Lung (tissue), 11 donors: ENCODE measurements at regions not wholly inside any gene's neighbourhood (a gene's known extent, or its start where the extent isn't known, plus 50 kb on each side); places are given as distances from the start of the nearest gene placed in this dataset.

ENCODE experiments used
- ATAC-seq: fragments of 200-7000 bp; cut with Tn5 transposase; one replicate; pipeline ENCODE4 v1.9.1; 2020; ENCODE audit warnings: moderate number of reproducible peaks; ENCODE audit not compliant: insufficient read depth, low FRiP score
- DNase-seq, 3 donors: peaks; one replicate each; pipeline ENCODE4 v3.0.0-alpha.2; 2013 to 2017
- H3K27ac ChIP-seq, 2 donors: one replicate each; pipeline ENCODE4 v1.5.1; 2013; ENCODE audit warnings: mild to moderate bottlenecking in 2 of 2, moderate library complexity in 2 of 2, control low read depth in 1 of 2, inconsistent platforms in 1 of 2, low read depth in 1 of 2, low read length in 1 of 2
- H3K27me3 ChIP-seq, 3 donors: one replicate each; pipeline ENCODE4 v1.5.1; 2013; ENCODE audit warnings: low read length in 2 of 3; ENCODE audit not compliant: control insufficient read depth in 3 of 3, insufficient read depth in 3 of 3
- H3K36me3 ChIP-seq, 4 donors: one replicate each; pipeline ENCODE4 v1.5.1; 2013; ENCODE audit warnings: low read length in 4 of 4, mild to moderate bottlenecking in 1 of 4, moderate library complexity in 1 of 4; ENCODE audit not compliant: control insufficient read depth in 4 of 4, insufficient read depth in 4 of 4
- H3K4me1 ChIP-seq, 5 donors: one replicate each; pipeline ENCODE4 v1.5.1; 2013; ENCODE audit warnings: low read length in 5 of 5, mild to moderate bottlenecking in 2 of 5, moderate library complexity in 1 of 5; ENCODE audit not compliant: control insufficient read depth in 5 of 5, insufficient read depth in 5 of 5
- H3K4me3 ChIP-seq: one replicate; pipeline ENCODE4 v1.5.1; 2013; ENCODE audit warnings: mild to moderate bottlenecking, control low read depth, moderate library complexity
- H3K9ac ChIP-seq, 2 donors: one replicate each; pipeline ENCODE4 v1.5.1; 2013; ENCODE audit warnings: low read length in 2 of 2, control low read depth in 1 of 2; ENCODE audit not compliant: insufficient read depth in 1 of 2
- H3K9me3 ChIP-seq, 4 donors: one replicate each; pipeline ENCODE4 v1.5.1; 2013; ENCODE audit warnings: low read length in 3 of 4, mild to moderate bottlenecking in 1 of 4, moderate library complexity in 1 of 4; ENCODE audit not compliant: control insufficient read depth in 4 of 4, insufficient read depth in 3 of 4
- CTCF ChIP-seq: IDR thresholded peaks from 2 replicates; pipeline ENCODE4 v1.5.1; 2012; ENCODE audit warnings: mild to moderate bottlenecking; ENCODE audit errors: control extremely low read depth, extremely low read depth
- WGBS, 2 donors: extraction: QIAGEN DNeasy Blood & Tissue Kit; methylation state at CpG; one replicate each; pipeline ENCODE4 v1.1.7; 2013; 5-methylcytosine and 5-hydroxymethylcytosine counted together
- donor health status: control.
- donor health status: control.
- donor health status: Bipolar disorder and iron deficiency.
- donor health status: healthy.
- donor health status: DM: yes; HTN: yes; CAD: no.

DNA sequence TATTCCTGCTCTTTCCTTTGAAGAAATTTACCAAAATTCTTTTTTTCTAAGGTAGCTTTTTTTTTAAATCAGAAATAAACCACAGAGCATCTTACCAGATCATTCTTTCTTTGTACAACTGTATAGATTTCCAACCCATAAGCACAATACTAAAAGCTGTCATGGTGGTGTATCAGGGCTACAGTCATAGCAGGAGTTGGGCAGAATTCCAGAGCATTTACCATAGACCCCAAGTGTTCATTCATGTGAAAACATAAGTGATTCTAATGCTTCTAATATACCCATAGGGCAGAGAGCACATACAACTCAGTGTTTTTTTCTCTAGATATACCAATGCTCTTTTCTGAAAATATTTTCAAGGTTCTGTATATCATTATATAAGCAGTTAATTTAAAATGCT is 392.5 kb downstream of the FRK start:
- Histone ChIP-seq H3K27ac (no peak overlapping the region), H3K4me1 (no peaks in the 10 kb centered on the region), H3K27me3 (no peaks in the 10 kb centered on the region), H3K9ac (no peak overlapping the region), H3K9me3 (no peaks in the 10 kb centered on the region), H3K4me3 (no peak overlapping the region), H3K36me3 (no peaks in the 10 kb centered on the region)
- no peak for DNase-seq
- no peak for ATAC-seq
- TF ChIP-seq CTCF = no peak

- 72 to 90% methylated on average over 8 of the region's 8 CpGs for WGBS, 2 donors
- no peaks in the 10 kb centered on the region for H3K9me3 ChIP-seq
- ATAC-seq = no peak
- H3K4me3 ChIP-seq = no peak overlapping the region
- no peak overlapping the region for H3K27ac ChIP-seq
- no peak overlapping the region for H3K9ac ChIP-seq
- TF ChIP-seq CTCF = no peak
- no peak for DNase-seq
- no peaks in the 10 kb centered on the region for H3K36me3 ChIP-seq
- H3K4me1 ChIP-seq = no peaks in the 10 kb centered on the region
- no peaks in the 10 kb centered on the region for H3K27me3 ChIP-seq
Observed at GRCh38 chr6:115667478-115668026, 393.1 kb downstream of the FRK start.

GRCh38 chr6:115666997-115667396 is 393.7 kb downstream of the FRK start:
- Histone ChIP-seq H3K36me3 (no peaks in the 10 kb centered on the region), H3K9ac (no peak overlapping the region), H3K27ac (no peak overlapping the region), H3K4me1 (no peaks in the 10 kb centered on the region), H3K9me3 (no peaks in the 10 kb centered on the region), H3K27me3 (no peaks in the 10 kb centered on the region), H3K4me3 (no peak overlapping the region)
- WGBS, 2 donors = 93 to 96% methylated on average over 2 of the region's 2 CpGs
- no peak for TF ChIP-seq CTCF
- DNase-seq (no peak), ATAC-seq (no peak)

GRCh38 chr6:115665310-115665709 is 395.4 kb downstream of the FRK start:
- H3K9me3 ChIP-seq = no peaks in the 10 kb centered on the region
- 67 to 78% methylated on average over 3 of the region's 3 CpGs for WGBS, 2 donors
- H3K27ac ChIP-seq = no peak overlapping the region
- TF ChIP-seq CTCF = no peak
- no peaks in the 10 kb centered on the region for H3K27me3 ChIP-seq
- no peak for DNase-seq
- no peak overlapping the region for H3K4me3 ChIP-seq
- H3K36me3 ChIP-seq = no peaks in the 10 kb centered on the region
- H3K4me1 ChIP-seq = no peaks in the 10 kb centered on the region
- no peak for ATAC-seq
- H3K9ac ChIP-seq = no peak overlapping the region
